ENCODE measurements at regions not wholly inside any gene's neighbourhood (a gene's known extent, or its start where the extent isn't known, plus 50 kb on each side); places are given as distances from the start of the nearest gene placed in this dataset.

DNA sequence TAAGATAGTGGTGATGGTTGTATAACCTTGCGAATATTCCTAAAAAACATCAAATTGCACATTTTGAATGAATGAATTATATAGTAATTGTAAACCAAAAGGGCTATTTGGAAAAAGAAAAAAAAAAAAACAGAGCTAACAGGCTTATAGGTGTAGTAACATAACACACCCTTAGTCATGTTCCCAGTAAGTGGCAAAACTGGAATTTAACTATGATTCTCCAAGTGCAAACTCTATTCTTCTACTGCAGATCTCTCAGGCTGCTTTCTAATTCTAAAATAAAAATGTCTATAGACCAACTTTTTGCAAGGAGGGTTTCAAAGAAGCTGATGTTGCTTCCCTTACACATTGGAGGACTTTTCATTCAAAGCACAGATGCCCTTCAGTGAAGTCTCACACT, 293.2 kb upstream of the MON1B start:
- intact Hi-C loops (cut with micrococcal nuclease; ENCODE audit: unreplicated experiment) (no loop called here), in situ Hi-C loops (cut with HindIII; ENCODE audit: low pct_unique_long_range_greater_than_20kb, low sequenced_read_pairs) (no loop called here)
- no peak for TF ChIP-seq POLR2AphosphoS5 (IDR thresholded peaks at IDR 0.05; ENCODE audit: low read depth, low read length)
- TF ChIP-seq, protein P1, sequence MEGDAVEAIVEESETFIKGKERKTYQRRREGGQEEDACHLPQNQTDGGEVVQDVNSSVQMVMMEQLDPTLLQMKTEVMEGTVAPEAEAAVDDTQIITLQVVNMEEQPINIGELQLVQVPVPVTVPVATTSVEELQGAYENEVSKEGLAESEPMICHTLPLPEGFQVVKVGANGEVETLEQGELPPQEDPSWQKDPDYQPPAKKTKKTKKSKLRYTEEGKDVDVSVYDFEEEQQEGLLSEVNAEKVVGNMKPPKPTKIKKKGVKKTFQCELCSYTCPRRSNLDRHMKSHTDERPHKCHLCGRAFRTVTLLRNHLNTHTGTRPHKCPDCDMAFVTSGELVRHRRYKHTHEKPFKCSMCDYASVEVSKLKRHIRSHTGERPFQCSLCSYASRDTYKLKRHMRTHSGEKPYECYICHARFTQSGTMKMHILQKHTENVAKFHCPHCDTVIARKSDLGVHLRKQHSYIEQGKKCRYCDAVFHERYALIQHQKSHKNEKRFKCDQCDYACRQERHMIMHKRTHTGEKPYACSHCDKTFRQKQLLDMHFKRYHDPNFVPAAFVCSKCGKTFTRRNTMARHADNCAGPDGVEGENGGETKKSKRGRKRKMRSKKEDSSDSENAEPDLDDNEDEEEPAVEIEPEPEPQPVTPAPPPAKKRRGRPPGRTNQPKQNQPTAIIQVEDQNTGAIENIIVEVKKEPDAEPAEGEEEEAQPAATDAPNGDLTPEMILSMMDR (IDR thresholded peaks at IDR 0.05): no peak
- no peak for TF ChIP-seq TCF7L2 (IDR thresholded peaks at IDR 0.05; ENCODE audit: low read depth, low read length)
- no peak for TF ChIP-seq SIN3A (IDR thresholded peaks at IDR 0.05; ENCODE audit: borderline replicate concordance, insufficient read depth, low read depth, low read length)
- H3K9me3 ChIP-seq (ENCODE audit: control insufficient read depth, insufficient read depth, low read depth, low read length): no peaks in the 10 kb centered on the region
- H3K27ac ChIP-seq (ENCODE audit: low read length): no peak overlapping the region
- H3K27me3 ChIP-seq (ENCODE audit: control insufficient read depth, insufficient read depth, low read length): no peaks in the 10 kb centered on the region
- no peak overlapping the region for H3K4me3 ChIP-seq (ENCODE audit: low read depth in 2 of 2, low read length in 2 of 2)
- ATAC-seq (no peak), DNase-seq (ENCODE audit: low read depth, low spot score) (no peak)
- ChIA-PET POLR2A (no interaction called here), CTCF (no interaction called here)
- BruUV-seq (replicated peaks): no TSS peak
- H3K36me3 ChIP-seq (ENCODE audit: control insufficient read depth, insufficient read depth, low read length): no peaks in the 10 kb centered on the region
- H3K4me1 ChIP-seq (ENCODE audit: control insufficient read depth, insufficient read depth, low read length): no peaks in the 10 kb centered on the region

DNA sequence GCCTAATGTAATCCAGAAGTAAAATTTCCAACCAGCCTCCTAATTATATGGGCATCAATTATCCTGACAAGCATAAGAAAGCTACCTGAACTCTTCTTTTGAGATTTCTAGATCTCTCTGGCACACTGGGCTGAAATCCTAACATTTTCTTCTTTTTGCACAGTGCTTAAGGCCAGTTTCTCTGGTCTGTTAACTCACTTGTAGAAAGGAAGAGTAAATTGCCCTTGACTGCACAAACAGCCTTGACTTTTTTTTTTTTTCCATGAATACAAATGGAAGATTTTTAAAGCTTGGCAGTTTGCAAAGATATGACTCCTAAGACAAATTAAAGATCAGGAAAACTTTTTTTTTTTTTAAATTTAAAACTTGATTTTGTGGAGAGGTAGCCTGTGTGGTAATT, 291.2 kb upstream of the MON1B start:
- no peak for TF ChIP-seq POLR2AphosphoS5 (IDR thresholded peaks at IDR 0.05; ENCODE audit: low read depth, low read length)
- TF ChIP-seq, protein P1 (IDR thresholded peaks at IDR 0.05): no peak
- TF ChIP-seq SIN3A (IDR thresholded peaks at IDR 0.05; ENCODE audit: borderline replicate concordance, insufficient read depth, low read depth, low read length): no peak
- TF ChIP-seq, protein P2, sequence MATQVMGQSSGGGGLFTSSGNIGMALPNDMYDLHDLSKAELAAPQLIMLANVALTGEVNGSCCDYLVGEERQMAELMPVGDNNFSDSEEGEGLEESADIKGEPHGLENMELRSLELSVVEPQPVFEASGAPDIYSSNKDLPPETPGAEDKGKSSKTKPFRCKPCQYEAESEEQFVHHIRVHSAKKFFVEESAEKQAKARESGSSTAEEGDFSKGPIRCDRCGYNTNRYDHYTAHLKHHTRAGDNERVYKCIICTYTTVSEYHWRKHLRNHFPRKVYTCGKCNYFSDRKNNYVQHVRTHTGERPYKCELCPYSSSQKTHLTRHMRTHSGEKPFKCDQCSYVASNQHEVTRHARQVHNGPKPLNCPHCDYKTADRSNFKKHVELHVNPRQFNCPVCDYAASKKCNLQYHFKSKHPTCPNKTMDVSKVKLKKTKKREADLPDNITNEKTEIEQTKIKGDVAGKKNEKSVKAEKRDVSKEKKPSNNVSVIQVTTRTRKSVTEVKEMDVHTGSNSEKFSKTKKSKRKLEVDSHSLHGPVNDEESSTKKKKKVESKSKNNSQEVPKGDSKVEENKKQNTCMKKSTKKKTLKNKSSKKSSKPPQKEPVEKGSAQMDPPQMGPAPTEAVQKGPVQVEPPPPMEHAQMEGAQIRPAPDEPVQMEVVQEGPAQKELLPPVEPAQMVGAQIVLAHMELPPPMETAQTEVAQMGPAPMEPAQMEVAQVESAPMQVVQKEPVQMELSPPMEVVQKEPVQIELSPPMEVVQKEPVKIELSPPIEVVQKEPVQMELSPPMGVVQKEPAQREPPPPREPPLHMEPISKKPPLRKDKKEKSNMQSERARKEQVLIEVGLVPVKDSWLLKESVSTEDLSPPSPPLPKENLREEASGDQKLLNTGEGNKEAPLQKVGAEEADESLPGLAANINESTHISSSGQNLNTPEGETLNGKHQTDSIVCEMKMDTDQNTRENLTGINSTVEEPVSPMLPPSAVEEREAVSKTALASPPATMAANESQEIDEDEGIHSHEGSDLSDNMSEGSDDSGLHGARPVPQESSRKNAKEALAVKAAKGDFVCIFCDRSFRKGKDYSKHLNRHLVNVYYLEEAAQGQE (IDR thresholded peaks at IDR 0.05; ENCODE audit: insufficient read depth in 1 of 2, low read depth in 2 of 2, low read length in 1 of 2): no peak
- TF ChIP-seq TCF7L2 (IDR thresholded peaks at IDR 0.05; ENCODE audit: low read depth, low read length): no peak
- H3K4me3 ChIP-seq (ENCODE audit: low read depth in 2 of 2, low read length in 2 of 2): no peak overlapping the region
- ChIA-PET CTCF (no interaction called here), POLR2A (no interaction called here)
- H3K4me1 ChIP-seq (ENCODE audit: control insufficient read depth, insufficient read depth, low read length): no peaks in the 10 kb centered on the region
- intact Hi-C loops (cut with micrococcal nuclease; ENCODE audit: unreplicated experiment): no loop called here
- no peaks in the 10 kb centered on the region for H3K27me3 ChIP-seq (ENCODE audit: control insufficient read depth, insufficient read depth, low read length)
- ATAC-seq: no peak
- no TSS peak for BruUV-seq (replicated peaks)
- in situ Hi-C loops (cut with HindIII; ENCODE audit: low pct_unique_long_range_greater_than_20kb, low sequenced_read_pairs): no loop called here
- DNase-seq (ENCODE audit: low read depth, low spot score): no peak
- H3K27ac ChIP-seq (ENCODE audit: low read length): no peak overlapping the region
- H3K36me3 ChIP-seq (ENCODE audit: control insufficient read depth, insufficient read depth, low read length): no peaks in the 10 kb centered on the region
- H3K9me3 ChIP-seq (ENCODE audit: control insufficient read depth, insufficient read depth, low read depth, low read length): no peaks in the 10 kb centered on the region
